ENCODE measurements at regions not wholly inside any gene's neighbourhood (a gene's known extent, or its start where the extent isn't known, plus 50 kb on each side); places are given as distances from the start of the nearest gene placed in this dataset.

DNA sequence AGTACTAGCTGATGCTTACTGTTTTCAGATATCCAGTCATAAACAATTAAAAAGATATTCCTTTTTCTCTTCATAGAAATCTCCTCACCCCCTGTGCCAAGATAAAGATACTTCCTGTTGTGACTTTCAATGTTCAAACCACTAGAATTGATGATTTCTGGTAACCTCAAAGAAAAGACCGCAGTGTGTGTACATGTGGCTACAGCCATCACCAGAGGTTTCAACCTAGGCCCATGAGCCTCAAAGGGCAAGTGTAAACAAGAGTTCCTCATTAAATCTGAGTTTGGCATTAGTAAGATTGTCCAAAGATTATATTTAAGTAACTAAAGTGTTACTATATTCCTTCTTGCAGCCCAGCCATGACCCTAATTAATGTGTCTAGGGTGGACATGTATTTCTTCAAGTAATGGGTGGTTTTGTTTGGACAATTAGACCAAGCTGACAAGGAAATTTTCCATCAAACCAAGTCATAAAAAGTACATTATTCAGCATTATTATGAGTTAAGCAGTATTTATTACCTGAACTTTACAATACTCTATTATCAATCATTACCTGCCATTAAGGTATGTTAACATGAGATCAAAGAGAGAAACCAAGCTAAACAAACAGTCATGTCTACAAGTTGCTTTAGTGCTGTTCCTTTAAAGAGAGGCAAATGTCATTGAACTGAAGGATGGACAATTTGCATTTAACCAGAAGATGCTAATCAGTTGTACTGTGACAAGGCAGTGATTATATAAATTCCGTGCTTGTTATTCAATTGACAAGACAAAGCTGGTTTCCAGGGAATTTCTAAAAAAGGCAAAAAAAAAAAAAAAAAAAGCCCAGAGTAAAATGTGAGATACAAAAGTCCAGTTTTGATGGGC is 382.7 kb downstream of the LNPK start:
- TF ChIP-seq, protein P1, sequence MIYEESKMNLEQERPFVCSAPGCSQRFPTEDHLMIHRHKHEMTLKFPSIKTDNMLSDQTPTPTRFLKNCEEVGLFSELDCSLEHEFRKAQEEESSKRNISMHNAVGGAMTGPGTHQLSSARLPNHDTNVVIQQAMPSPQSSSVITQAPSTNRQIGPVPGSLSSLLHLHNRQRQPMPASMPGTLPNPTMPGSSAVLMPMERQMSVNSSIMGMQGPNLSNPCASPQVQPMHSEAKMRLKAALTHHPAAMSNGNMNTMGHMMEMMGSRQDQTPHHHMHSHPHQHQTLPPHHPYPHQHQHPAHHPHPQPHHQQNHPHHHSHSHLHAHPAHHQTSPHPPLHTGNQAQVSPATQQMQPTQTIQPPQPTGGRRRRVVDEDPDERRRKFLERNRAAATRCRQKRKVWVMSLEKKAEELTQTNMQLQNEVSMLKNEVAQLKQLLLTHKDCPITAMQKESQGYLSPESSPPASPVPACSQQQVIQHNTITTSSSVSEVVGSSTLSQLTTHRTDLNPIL (CRISPR knock-in tag; IDR thresholded peaks at IDR 0.05; ENCODE audit: low read depth), result no peak
- TF ChIP-seq TSHZ2 (CRISPR knock-in tag; IDR thresholded peaks at IDR 0.05) (no peak), CSDC2 (CRISPR knock-in tag; IDR thresholded peaks at IDR 0.05) (no peak), ARNTL (CRISPR knock-in tag; IDR thresholded peaks at IDR 0.05; ENCODE audit: borderline replicate concordance, low read depth) (no peak), CSRNP3 (CRISPR knock-in tag; IDR thresholded peaks at IDR 0.05) (no peak), ZNF565 (CRISPR knock-in tag; conservative IDR thresholded peaks at IDR 0.05; ENCODE audit: low read depth) (no peak), PATZ1 (CRISPR knock-in tag; IDR thresholded peaks at IDR 0.05; ENCODE audit: borderline replicate concordance) (no peak), SNAI2 (CRISPR knock-in tag; IDR thresholded peaks at IDR 0.05) (no peak), TOX (CRISPR knock-in tag; IDR thresholded peaks at IDR 0.05; ENCODE audit: borderline replicate concordance) (no peak), ZFP30 (CRISPR knock-in tag; IDR thresholded peaks at IDR 0.05) (no peak)
